GM18858 (cell line): ENCODE measurements at regions not wholly inside any gene's neighbourhood (a gene's known extent, or its start where the extent isn't known, plus 50 kb on each side); places are given as distances from the start of the nearest gene placed in this dataset.
"Not testable (repeated sequence)": the region's sequence is repeated elsewhere in the genome, so short reads cannot be mapped to it uniquely, and the experiment has no call there.

Experiments used
- ATAC-seq: cut with Tn5 transposase; IDR thresholded peaks from one replicate; pipeline ENCODE4 v1.9.1; 2021; ENCODE audit not compliant: unreplicated experiment

DNA sequence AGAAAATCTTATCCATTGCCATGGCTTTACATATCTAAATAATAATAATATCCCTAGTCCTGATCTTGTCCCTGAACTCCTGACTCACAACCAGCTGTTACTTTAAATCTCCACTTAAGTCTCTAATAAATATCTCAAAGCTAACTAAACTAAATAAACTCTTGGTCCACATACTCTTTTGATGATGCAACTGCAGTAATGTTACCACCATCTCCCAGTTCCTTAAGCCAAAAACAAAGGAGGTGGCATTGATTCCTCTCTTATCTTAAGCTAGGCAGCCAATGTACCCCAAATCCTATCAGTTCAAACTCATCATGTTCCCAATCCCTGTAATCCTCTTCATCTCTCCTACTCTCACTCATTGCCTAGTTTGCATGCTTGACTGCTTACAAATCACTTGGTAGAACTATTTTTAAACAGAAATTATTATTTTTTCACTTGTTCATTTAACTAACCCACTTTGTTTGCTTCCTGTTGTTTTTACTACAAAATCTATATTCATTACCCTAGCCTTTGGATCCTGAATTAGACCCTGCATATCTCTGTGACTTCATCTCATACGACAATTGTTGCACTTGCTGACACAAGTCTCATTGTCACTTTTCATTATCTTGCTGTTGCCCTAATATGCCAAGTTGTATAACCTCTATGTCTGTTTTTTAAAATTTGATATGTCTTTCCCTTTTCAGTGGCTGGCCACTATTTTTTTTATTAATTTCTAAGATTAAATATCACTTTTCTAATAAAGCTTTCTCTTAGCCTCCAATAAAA, 462.2 kb downstream of the ZPLD1 start:
- ATAC-seq = no peak

DNA sequence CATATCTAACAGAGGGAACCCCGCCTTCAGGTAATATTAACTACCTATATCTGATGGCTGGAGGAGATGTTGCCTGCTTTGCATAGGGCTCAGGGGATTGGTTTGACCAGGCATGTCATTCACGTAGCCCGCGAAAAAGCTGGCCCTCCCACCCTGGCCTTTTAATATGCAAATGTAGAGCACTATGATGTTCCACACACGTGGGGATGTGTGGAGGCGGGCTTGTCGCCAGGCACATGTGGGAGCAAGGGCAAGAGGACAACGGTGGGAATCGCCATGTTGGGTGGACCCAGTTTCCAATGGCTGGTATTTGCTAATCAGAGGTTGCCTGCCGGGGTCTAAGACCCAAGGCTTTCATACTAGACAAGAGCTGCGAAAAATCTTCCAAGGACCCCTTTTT, 469.8 kb downstream of the ZPLD1 start:
- no peak for ATAC-seq

DNA sequence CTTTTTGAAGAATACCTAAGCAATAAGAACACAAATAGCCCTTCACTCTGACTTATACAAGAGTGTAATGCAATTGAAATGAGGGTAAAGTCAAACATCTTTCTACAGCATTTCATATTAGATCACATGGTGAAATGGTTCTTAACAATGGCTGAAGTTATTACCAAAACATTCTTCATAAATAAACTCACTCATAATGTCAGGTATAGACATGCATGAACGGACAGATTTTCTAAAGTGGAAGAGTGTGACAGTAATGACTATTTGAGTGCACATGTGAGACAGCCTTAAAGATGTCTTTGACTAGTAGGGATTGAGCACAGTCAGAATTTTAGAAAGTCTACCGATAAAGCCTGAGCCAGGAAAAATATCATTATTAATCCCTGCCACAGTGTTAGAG, 471.0 kb downstream of the ZPLD1 start:
- ATAC-seq = no peak

DNA sequence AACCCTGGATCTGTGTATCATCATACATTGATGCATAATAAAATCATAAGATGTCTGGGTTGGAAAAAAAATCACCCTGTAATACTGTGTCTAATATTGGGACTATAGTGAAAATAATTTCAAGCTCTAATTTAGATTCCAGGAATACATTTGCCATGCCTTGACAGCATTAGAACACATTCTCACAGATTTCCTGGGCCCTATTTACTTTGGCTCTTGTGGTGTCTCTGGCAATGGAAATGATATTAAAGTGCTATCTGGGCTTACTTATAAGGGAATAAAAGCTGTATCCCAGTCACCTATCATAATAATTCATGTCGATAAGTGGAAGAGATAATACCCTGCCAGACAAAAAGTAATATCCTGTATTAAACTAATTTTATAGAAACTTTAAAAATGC, 472.0 kb downstream of the ZPLD1 start:
- ATAC-seq = no peak

DNA sequence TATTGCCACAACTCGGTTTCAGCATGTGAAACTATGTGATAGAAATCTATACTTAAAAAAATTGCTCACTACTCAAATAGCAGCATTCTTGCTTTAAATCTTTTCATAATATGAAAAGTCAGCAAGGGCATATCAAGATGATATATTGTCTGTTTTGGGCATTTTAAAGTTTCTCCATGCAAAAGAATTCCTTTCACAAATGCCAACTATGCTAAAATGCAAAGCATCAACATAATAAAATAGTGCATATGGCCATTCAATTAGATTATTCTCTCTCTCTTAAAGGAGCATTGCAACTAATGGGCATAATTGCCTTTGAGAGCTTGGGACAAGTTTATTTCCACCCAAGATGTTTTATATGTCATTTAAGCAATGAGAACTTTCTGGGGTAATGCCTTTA, 475.1 kb downstream of the ZPLD1 start:
- ATAC-seq = no peak

DNA sequence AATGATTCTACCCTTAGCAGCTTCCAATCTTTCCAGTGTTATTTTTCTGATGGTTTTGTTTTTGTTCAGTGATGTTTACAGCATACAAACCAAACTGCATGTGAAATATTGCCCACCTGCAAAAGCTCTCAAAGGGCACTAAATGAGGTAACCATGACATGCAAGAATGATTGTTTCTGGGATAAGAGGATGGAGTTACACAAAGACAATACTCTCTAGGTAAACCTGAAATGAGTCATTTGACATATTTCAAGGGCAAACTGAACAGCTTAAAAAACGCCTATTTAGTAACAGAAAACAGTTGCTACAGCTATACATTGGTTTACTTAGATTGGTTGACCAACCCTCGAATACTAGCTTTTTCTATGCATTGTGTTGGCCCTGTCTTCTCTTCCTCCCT, 481.7 kb downstream of the ZPLD1 start:
- no peak for ATAC-seq

DNA sequence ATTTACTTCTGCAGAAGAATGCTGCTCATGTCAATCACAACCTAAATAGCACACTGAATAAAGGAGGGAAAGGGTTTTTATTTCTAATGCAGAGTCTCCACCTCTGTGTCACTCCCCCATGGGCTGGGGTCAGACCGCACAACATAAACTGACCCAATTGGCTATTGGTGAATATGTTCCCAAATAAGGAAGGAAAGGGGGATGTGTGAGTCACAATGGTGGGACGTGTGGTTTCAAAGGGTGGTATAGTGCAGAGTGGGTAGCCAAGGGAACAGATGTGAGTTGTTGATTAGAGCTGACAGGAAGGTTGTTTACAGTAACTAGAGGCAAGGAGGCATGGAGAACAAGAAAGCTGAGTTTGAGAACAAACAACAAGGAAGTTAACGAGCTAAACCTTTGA, 491.8 kb downstream of the ZPLD1 start:
- no peak for ATAC-seq

DNA sequence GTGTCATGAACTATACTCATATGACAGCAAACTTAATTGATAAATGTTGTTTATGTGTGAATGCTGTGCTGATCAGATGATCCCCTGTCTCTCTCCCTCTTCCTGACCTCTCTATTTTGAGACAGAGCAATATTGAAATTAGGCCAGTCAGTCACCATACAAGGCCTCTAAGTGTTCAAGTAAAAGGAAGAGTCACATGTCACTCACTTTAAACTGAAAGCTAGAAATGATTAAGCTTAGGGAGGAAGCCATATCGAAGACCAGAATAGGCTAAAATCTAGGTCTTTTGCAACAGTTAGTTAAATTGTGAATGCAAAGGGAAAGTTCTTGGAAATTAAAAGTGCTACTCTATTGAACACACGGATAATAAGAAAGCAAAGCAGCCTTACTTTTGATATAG, 498.6 kb downstream of the ZPLD1 start:
- ATAC-seq = no peak

DNA sequence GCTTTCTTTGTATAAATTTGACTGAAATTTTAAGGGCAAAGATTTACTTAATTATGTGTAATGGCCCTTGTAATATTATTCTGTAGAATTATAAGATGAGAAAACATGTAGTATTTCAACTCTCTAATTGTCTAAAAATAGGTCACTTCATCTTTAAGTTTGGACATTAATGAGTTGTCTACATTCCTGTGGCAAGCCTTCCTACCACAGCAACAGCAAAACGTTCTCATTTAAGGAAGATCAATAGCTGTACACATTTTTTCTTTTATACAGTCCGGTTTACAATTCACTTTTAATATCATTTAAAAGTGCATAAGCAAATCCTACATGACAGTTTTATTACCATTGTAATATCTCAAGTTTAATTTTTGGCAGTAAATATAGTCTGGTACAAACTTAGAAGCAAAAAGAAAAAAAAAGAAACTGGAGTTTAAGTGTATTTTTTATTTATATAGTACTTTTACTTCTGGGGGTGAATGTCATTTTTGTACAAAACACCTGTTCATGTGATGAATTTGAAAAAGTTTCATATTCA, 501.8 kb downstream of the ZPLD1 start:
- no peak for ATAC-seq

DNA sequence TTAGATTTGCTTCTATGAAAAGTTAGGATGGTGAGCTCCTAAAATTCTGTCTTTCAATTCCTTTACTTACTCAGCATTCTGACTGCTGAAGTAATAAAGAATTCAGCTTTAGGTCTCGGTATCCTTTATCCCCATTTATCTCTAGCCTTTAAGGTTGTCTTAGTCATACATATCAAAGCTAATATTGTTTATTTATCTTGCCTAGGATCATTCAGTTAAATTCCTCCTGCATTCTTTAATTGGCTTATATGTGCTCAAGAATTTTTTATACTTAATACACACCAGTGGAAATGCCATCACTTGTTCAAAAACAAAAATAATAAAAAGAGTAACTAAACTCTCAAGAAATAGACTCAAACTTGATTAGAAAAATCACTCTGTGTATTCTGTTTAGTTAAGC, 507.0 kb downstream of the ZPLD1 start:
- no peak for ATAC-seq

DNA sequence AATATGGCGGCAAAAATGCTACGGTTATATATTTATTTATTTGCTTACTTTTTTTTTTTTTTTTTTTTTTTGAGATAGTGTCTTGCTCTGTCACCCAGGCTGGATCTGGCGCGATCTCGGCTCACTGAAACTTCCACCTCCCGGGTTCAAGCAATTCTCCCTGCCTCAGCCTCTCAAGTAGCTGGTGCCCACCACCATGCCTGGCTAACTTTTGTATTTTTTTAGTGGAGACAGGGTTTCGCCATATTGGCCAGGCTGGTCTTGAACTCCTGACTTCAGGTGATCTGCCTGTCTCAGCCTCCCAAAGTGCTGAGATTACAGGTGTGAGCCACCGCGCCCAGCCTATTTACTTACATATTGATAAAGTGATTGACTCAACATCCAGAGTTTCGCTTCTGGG, 511.6 kb downstream of the ZPLD1 start:
- not testable (repeated sequence) for ATAC-seq

DNA sequence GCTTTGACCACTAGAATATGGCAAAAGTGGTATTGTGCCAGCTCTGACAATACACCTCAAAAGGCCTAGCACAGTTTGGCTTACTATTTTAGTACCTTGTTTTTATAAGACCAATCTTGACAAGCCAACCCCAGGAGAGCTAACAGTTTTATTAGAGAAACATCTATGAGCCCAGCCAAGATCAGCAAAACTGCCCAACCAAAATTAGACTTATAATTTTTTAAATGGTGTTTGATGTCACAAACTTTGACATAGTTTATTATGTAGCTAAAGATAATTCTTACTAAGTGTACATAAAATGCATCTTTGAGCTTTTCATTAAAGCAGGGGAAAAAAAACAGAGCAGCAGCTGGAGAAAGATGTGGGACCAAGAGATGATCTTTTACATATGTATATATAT, 537.5 kb downstream of the ZPLD1 start:
- no peak for ATAC-seq

DNA sequence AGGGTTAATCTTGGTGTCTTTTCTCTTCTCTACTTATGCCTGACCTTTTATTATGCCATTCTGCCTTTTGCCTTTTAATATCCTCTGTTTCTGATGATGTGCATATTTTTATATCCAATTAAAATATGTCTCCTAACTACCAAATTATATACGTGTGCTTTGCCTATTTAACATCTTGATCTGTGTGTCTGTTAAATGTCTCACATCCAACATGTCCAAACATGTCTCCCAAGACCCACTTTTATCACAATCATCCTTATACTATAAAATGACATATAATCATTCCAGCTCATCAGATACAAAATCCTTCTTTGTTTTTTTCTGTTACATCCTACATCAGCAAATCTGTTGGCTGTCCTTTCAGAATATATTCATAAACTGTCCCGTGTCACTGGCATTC, 539.5 kb downstream of the ZPLD1 start:
- no peak for ATAC-seq

DNA sequence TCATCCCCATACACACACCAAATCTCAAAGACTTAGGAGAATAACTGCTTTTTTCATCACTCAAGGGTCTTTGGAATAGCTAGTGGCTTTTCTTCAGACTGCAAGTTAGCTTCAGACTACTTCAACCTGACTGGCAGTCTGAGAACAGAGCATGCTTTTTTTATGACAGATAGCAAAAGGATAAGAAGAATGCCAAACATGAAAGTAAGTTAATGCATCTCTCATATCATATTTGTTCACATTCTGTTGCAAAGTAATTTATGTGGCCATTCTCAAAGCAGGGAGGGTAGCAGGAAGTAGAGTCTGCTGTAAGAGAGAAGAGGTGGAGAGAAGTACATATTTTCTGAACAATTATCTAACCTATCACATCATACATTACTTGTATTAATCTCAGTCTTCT, 544.4 kb downstream of the ZPLD1 start:
- ATAC-seq = no peak

DNA sequence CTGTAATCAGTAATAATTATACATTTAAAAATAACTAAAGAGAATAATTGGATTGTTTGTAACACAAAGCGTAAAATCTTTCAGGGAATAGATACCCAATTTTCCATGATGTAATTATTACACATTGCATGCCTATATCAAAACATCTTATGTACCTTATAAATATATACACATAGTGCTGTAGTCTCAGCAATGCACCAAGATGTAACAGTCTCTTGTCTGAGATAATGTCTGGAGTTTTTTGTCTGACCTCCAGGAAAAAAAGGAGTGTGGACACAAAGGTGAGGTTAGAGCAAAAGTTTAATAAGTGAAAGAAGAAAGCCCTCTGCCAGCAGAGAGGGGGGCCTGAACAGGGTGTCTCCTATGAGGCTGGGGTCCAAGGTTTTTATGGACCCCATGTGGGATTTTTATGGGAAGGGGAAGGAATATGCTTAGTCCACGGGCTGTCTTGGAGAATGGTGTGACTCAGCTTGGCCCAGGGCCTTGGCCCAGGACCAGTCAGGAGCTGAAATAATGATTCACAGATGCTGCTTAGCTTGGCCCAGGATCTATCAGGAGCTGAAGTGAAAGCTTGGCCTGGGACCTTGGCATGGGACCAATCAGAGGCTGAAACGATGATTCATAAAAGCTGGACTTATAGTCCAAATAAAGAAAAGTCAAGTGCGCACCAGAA, 545.0 kb downstream of the ZPLD1 start:
- ATAC-seq = no peak

DNA sequence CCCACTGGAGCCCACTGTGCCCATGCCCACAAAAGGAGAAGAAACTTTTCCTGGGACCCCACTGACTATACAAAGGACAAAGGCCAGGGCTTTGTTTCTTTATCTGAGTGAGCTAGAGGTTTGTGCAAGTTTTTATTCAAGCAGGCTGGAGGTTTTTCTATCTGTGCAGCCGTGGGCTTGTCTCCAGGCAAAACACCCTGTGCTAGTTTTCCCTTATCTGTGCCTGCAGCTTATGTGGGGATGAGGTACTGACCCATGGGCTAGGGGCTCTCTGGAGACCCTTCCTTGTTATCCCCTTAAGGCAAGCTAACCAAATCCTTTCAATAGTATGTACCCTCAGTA, 545.5 kb downstream of the ZPLD1 start:
- ATAC-seq = no peak

DNA sequence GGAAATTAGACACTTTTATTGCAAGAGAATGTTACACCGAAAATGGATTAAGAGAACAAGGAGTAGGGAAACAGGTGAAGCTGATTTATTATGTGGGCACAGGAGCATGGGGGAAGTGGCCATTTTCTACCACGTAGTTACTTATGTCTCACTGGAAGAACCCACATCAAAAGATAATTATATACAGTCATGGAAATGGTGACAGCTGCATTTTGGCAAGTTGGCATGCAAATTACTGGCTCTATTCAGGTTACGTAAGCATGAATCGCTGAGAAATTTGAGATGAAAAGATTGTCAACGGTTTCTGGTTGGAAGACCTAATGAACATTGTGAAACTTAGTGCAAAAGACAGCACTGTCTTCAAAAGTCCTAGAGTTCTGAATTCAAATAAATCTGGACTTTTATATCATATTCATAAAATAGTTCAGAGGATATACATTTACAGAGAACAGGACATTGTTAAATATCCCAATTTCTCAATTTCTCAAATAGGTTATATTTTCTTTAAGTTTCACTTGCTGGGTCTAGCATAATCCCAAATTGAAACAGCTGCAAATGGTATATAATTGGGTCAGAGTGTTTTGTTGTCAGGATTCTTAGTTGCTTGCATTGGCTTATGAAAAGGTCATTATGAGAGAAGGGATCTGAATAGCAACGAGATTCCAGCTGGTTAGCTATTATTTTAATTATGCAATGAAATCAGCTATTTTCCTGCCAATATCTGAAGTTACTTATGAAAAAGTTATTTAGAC, 567.8 kb downstream of the ZPLD1 start:
- no peak for ATAC-seq

DNA sequence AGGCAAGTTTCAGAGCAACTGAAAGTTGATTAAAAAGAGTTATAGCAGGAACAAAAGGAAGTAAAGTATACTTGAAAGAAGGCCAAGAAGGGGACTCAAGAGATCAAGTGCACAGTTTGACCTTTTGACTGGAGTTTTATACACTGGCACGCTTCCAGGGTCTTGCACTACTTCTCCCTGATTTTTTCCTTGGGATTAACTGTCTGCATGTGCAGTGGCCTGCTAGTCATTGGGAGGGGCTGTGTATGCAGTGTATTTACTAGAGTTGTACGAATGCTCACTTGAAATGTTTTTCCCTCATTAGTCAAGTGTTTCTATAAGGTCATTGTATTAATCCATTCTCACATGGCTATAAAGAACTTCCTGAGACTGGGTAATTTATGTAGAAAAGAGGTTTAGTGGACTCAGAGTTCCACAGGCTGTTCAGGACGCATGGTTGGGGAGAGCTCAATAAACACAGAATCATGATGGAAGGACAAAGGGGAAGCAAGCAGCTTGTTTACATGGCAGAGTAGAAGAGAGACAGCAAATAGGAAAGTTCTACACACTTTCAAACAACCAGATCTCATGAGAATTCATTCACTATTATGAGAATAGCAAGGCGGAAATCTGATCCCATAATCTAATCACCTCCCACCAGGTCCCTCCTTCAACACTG, 571.8 kb downstream of the ZPLD1 start:
- ATAC-seq = no peak

DNA sequence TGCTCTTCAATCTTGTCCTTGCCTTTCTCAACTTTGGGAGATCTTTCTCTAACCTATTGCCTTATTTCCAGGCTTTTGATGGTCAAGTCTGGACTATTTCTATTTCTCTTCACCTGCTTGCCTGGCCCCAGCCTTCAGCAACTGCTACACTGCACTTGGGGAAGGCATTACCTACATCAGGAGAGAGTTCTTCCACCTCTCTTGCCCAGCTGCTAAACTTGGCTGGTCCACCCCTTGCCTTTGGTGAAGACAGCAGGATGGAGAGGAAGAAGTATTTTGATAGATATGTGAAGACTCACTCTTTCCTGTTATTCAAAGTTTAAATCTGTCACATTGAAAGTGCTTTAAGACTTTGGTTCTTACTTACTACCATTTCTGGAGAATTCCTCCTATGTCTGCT, 574.8 kb downstream of the ZPLD1 start:
- ATAC-seq = no peak

DNA sequence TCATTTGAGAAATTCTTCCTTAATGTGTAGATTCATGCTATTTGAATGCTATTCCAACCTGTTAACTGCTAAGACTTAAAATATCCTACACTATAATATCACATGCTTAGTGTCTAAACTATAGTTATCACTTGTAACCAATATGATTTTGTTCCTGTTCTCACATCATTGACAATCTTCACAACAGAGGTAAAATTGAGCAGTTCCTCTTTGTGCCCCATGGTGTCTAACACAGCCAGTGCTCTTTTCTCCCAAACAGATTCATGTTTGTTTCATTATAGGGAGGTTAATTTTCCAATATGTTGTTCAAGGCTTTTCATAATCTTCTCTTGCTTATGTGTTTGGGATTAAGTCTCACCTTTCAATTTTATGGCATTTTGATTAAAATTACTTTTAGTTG, 591.1 kb downstream of the ZPLD1 start:
- ATAC-seq = no peak

DNA sequence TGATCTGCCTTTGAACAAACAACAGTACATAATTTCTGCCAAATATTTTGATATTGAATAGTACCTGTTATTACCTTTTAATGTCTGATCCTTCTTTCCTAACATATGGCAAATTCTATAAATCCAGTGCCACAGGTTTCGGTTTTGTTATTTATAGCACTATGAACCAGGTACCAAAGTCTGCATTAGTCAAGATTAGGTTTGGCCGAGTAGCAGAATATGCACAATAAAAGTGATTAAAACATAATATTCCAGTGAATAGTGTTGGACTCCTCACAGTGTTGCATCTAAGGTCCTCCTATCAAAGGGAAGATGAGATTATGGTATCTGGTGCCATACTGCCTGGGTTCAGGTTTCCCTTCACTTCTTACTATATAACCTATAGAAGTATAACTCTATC, 599.0 kb downstream of the ZPLD1 start:
- no peak for ATAC-seq

DNA sequence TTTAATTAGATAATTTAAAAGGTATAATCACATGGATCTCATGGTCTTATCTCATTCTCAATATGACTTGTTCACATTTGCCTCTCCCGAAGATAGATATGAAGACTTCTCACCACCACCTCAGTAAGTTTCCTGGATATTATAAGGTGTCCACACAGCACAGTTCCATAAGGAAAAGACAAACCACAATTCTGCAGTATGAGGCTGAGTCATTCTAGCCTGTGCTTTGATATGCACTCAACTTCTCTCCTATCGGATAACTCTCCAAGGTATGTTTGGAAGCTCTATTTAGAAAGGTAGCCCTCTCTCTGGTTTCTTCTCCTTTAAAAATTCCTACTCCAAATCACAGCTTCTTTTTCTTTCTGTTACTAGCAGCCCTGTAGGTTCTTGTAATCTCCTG, 612.8 kb downstream of the ZPLD1 start:
- no peak for ATAC-seq
